Osteocyte (in vitro differentiated cells): ENCODE measurements at regions not wholly inside any gene's neighbourhood (a gene's known extent, or its start where the extent isn't known, plus 50 kb on each side); places are given as distances from the start of the nearest gene placed in this dataset.

Source experiments
- DNase-seq: peaks from one replicate; pipeline ENCODE4 v3.0.0; 2021; ENCODE audit warnings: mixed read lengths; ENCODE audit not compliant: unreplicated experiment; ENCODE audit errors: extremely low spot score
- H3K27ac Mint-ChIP-seq: one replicate; pipeline ENCODE4 v1.8.0; 2021; ENCODE audit warnings: mild to moderate bottlenecking, mixed read lengths; ENCODE audit not compliant: unreplicated experiment
- H3K27me3 Mint-ChIP-seq: one replicate; pipeline ENCODE4 v1.8.0; 2021; ENCODE audit warnings: mixed read lengths; ENCODE audit not compliant: unreplicated experiment
- H3K36me3 Mint-ChIP-seq: one replicate; pipeline ENCODE4 v1.8.0; 2021; ENCODE audit warnings: mixed read lengths; ENCODE audit not compliant: unreplicated experiment
- H3K4me1 Mint-ChIP-seq: one replicate; pipeline ENCODE4 v1.8.0; 2021; ENCODE audit warnings: mixed read lengths; ENCODE audit not compliant: unreplicated experiment
- H3K4me3 Mint-ChIP-seq: one replicate; pipeline ENCODE4 v1.8.0; 2021; ENCODE audit warnings: mild to moderate bottlenecking, moderate library complexity, mixed read lengths; ENCODE audit not compliant: unreplicated experiment
- H3K9me3 Mint-ChIP-seq: one replicate; pipeline ENCODE4 v1.8.0; 2021; ENCODE audit warnings: mixed read lengths; ENCODE audit not compliant: unreplicated experiment
- TF ChIP-seq, protein P1 (sequence below): fragments of 200-600 bp; sonication (generic); IDR thresholded peaks from 2 replicates; pipeline ENCODE4 v1.5.0; 2021; ENCODE audit warnings: antibody characterized with exemption, mild to moderate bottlenecking, moderate library complexity

DNA sequence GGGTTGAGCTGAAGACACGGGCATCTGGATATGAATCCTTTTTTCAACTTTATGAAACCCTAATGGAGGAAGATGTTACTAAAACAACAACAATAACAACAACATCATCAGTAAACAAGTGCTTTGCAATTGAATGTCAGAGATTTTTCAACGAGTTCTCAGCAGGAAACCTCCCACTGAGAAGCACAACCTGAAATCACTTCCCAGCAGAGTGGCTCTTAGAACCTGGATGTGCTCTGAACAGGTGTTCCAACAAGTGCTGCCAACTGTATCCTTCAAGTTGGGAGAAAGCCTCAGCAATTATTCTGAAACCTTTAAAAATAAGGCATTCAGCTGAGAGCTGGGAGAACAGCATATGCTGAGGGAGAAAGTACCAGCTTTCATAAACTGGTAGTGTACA, 1622.7 kb upstream of the CELF4 start:
- H3K27ac Mint-ChIP-seq: no peak overlapping the region

DNA sequence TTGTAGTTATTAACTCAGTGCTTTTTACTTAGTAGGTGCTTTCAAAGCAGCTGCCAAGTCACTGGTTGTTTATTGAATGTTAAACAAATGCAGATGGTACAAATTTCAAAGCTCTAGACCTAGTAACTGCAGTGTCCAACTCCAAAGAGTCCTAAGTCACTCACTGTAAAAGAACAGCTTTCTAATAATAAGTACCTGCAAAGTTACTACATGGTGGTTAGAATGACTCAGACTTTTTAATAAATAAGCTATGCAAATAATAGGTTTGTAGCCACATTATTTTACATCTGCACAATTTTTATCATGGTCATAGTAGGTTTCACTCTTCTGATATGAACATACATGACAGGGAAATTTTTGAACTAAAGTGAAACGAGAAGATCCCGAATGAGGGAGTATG, 1620.4 kb upstream of the CELF4 start:
- TF ChIP-seq, protein P1, sequence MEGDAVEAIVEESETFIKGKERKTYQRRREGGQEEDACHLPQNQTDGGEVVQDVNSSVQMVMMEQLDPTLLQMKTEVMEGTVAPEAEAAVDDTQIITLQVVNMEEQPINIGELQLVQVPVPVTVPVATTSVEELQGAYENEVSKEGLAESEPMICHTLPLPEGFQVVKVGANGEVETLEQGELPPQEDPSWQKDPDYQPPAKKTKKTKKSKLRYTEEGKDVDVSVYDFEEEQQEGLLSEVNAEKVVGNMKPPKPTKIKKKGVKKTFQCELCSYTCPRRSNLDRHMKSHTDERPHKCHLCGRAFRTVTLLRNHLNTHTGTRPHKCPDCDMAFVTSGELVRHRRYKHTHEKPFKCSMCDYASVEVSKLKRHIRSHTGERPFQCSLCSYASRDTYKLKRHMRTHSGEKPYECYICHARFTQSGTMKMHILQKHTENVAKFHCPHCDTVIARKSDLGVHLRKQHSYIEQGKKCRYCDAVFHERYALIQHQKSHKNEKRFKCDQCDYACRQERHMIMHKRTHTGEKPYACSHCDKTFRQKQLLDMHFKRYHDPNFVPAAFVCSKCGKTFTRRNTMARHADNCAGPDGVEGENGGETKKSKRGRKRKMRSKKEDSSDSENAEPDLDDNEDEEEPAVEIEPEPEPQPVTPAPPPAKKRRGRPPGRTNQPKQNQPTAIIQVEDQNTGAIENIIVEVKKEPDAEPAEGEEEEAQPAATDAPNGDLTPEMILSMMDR: no peak
- no peaks in the 10 kb centered on the region for H3K9me3 Mint-ChIP-seq
- no peaks in the 10 kb centered on the region for H3K27me3 Mint-ChIP-seq
- no peaks in the 10 kb centered on the region for H3K36me3 Mint-ChIP-seq
- no peak overlapping the region for H3K27ac Mint-ChIP-seq
- H3K4me1 Mint-ChIP-seq: no peaks in the 10 kb centered on the region
- DNase-seq: no peak
- no peak overlapping the region for H3K4me3 Mint-ChIP-seq

More for the DNA sequence above, 1622.7 kb upstream of the CELF4 start:
- Mint-ChIP-seq H3K9me3 (no peaks in the 10 kb centered on the region), H3K27me3 (no peaks in the 10 kb centered on the region), H3K36me3 (no peaks in the 10 kb centered on the region), H3K4me1 (no peaks in the 10 kb centered on the region), H3K4me3 (no peak overlapping the region)
- TF ChIP-seq, protein P1: no peak
- no peak for DNase-seq

DNA sequence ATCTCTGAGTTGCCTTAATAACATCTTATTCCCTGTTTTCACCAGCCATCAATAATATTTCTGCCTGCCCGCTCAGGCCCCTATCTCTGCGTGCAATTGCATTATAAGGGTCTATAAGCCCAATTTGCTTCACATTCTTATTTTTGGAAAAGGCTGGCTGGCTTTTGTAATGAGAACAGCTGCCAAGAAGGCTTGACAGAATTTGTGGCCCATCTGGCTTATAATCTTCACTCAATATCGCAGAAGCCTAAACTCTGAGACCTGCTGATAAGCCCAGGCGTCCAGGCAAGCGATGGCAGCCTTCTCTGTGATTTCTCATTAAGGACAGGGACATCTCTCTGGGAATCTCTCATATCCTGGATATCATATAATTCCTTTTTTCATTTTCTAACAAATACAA, 1618.6 kb upstream of the CELF4 start:
- Mint-ChIP-seq H3K9me3 (no peaks in the 10 kb centered on the region), H3K4me1 (no peaks in the 10 kb centered on the region), H3K27me3 (no peaks in the 10 kb centered on the region), H3K4me3 (no peak overlapping the region), H3K36me3 (no peaks in the 10 kb centered on the region), H3K27ac (no peak overlapping the region)
- DNase-seq: no peak
- TF ChIP-seq, protein P1: no peak

DNA sequence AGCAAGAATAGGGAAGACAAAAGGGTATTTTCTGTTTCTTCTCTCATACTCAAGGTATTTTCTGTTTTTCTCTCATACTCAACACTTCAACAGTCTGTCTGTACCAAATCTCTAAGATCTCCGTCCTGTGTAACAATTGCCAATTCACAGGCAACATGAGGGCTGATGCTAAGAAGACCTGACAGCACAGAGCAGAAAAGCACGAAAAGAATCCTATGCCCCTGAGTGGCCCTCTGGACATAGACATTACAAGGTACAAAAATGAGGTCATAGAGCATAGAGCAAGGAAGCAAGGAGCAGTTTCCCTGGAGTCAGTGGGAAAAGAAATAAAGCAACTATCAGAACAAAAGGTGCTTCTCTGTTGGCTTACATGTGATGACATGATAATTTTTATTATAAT, 1612.6 kb upstream of the CELF4 start:
- Mint-ChIP-seq H3K27ac (no peak overlapping the region), H3K4me1 (no peaks in the 10 kb centered on the region), H3K27me3 (no peaks in the 10 kb centered on the region), H3K36me3 (no peaks in the 10 kb centered on the region), H3K9me3 (peaks cover 11% of the 10 kb centered on the region), H3K4me3 (no peak overlapping the region)
- TF ChIP-seq, protein P1: no peak
- DNase-seq: no peak

DNA sequence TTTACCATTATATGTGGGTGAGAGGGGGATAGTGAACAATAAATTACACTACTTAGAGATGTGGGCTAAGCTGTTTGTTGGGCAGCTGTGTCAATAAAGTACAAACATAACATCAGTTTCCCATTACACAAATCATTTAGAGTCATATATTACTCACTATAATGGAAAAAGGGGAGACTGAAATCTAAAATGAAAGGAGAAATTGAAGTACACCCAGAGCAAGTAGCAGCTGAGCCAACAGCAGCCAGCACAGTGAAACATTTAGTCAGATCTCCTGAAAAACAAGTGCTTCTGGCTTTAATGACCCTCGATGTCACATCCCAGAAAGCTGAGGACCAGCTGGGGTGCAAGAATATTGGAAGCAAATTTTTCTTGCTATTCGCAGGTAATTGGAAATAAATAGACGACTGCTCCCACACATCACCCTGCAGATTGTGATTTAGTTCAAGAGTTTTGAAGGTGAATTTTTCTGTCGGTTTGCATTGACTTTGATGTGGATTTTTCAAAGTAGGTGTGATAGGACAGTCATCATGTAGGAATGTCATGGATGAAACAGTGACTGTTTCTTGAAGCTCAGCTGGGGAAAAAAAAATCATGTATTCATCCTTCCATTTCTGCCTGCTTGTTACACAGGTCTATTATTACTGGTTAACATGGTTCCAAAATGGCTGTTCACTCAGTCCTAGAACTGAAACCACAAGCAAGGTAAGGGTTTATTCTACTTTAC, 1607.3 kb upstream of the CELF4 start:
- Mint-ChIP-seq H3K27me3 (no peaks in the 10 kb centered on the region), H3K9me3 (peaks cover 20% of the 10 kb centered on the region), H3K4me3 (no peak overlapping the region), H3K36me3 (no peaks in the 10 kb centered on the region), H3K4me1 (peaks cover 7% of the 10 kb centered on the region), H3K27ac (no peak overlapping the region)
- TF ChIP-seq, protein P1: no peak
- no peak for DNase-seq
